ENCODE measurements at regions not wholly inside any gene's neighbourhood (a gene's known extent, or its start where the extent isn't known, plus 50 kb on each side); places are given as distances from the start of the nearest gene placed in this dataset.

DNA sequence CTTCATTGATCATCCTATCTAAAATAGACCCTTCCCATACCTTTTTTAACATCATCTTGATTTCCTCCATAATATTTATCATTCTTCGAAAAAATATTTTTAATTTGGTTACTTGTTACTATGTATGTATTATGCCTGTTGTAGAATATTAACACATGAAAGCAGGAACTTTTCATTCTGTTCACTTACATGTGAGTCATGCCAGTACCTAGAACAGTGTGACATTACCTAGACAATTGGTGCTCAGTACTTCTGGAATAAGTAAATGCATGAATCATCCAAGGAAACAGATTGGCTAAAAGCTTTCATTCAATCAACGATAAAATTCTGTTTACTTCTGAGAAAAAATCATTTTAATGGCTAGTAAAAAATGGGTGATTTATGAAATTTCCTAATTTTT, 76.4 kb downstream of the CXXC4 start:
- DNase-seq (ENCODE audit: low read depth in 2 of 2): no peak

GRCh38 chr4:104417357-104417882, 77.3 kb downstream of the CXXC4 start:
- DNase-seq (ENCODE audit: low read depth in 2 of 2): no peak

- DNase-seq (ENCODE audit: low read depth in 2 of 2): no peak
These were observed 77.9 kb downstream of the CXXC4 start for GRCh38 chr4:104416725-104417356.

- no peak for DNase-seq (ENCODE audit: low read depth in 2 of 2)
These were observed 81.2 kb downstream of the CXXC4 start for GRCh38 chr4:104413487-104413886.

GRCh38 chr4:104412344-104412743, 82.3 kb downstream of the CXXC4 start:
- no peak for DNase-seq (ENCODE audit: low read depth in 2 of 2)

- no peak for DNase-seq (ENCODE audit: low read depth in 2 of 2)
These were observed 83.2 kb downstream of the CXXC4 start for GRCh38 chr4:104411502-104411901.

GRCh38 chr4:104408878-104409277, 85.8 kb downstream of the CXXC4 start:
- no peak for DNase-seq (ENCODE audit: low read depth in 2 of 2)

DNA sequence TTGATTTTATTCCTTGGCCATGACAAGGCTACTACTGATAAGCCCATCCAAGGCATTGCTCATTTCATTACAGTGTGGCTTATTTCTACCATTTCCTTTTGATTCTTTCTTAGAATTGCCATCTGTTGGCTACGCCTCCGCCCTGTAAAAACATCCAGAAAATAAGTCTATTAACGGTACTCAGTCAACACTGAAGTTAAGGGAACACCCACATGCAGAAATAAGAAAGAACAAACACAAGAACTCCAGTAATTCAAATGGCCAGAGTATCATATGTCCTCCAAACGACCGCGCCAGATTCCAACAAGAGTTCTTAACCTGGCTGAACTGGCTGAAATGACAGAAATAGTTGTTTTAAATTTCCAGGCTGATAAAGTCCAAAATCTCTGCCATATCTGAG, 90.3 kb downstream of the CXXC4 start:
- DNase-seq (ENCODE audit: low read depth in 2 of 2): no peak

DNA sequence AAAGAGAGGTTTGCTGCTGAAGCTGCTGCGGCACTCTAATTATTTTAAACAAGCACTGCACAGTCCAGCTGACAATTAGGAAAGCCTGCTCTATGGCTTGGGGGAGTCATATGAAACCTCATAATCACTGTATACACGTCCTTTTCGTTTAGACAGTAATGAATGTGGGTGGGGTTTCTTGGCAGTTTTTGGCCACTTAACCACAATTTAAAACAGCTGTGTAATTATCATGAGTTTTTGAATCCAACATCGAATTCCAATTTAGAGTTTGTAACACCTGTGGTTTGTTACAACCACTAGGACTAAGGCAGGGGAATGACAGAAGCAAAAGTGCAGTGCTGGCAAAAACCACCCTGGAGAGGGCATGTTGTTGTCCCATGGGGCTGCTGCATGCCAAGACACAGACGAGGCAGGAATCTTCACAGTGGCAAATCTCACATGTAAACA, 99.5 kb downstream of the CXXC4 start:
- no peak for DNase-seq (ENCODE audit: low read depth in 2 of 2)

- no peak for DNase-seq (ENCODE audit: low read depth in 2 of 2)
These were observed 100.1 kb downstream of the CXXC4 start for GRCh38 chr4:104394406-104395167.

DNA sequence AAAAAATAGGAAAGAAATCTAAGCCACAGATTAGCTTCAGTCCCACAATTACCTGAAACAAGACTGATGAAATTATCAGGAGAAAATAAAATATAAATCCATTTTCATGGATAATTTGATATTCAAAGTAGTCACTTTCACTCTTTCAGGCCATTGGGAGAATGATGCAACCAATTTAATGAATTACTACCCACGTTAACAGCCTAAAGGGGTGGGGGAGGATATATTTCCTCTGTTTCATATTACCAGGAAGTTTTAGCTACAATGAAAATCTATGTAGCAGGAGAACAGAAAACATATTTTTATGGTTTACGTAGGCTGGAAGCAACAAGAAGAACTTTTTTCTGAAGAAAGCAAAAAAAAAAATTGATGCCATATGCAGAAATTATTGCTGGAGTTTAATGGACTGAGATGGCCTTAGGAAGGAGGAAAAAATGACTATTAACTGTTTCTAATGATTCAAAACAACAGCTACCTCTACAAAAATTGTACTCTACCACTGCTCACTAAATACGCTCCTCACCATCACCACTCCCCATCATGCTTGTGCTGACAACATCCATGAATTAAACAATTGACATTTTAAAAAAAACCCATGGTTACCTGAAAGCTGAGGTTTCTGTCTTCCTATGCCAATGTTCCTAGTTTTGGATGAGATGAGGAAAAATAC, 100.9 kb downstream of the CXXC4 start:
- DNase-seq (ENCODE audit: low read depth in 2 of 2): no peak

DNA sequence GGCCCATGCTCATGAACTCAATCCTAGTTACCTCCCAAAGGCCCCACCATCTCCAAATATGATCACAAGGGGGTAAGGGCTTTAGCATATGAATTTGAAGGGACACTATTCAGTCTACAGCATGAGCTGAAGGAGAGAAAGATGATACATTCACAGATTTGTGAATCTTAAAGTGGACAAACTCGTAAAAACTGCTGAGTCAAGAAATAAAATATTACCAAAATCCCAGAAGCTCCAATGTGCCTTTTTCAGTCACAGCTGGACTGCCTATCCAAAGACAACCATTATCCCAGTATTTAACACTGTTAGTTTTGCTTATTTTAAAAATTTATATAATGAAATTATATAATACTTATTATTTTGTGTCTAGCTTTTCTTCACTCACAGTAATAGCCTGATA, 109.0 kb downstream of the CXXC4 start:
- no peak for DNase-seq (ENCODE audit: low read depth in 2 of 2)

DNA sequence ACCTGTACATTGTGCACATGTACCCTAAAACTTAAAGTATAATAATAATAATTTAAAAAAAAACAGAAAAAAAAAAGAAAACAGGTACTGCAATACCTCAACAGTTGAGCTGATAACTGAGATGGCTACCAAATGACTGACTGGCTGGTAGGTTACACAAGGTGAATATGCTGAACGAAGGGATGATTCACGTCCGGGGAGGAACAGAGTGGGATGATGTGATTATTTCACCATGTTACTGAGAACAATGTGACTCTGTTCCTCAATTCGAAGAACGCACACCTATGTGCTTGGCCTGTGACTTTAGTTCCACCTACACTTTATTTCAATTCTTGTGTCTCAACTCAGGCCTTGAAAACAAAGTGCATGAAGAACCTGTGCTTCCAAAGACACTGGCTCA, 111.7 kb downstream of the CXXC4 start:
- DNase-seq (ENCODE audit: low read depth in 2 of 2): no peak

DNA sequence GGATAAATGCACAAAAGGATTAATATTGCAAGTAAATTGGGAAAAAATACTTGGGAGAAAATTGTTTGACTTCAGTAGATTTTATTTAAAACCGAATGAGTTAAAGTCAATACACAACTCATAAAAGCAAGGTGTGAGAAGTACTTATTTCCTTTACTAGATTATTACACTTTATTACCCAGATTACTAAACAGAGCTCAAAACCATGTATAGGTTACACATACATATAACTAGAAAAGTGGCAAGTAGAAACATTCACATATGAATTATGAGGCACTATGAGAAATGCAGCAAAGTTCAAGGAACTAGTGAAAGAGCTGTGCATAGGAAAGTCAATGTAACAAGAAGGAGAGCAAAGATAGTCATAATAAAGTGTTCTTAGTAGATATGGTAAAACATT, 113.0 kb downstream of the CXXC4 start:
- no peak for DNase-seq (ENCODE audit: low read depth in 2 of 2)

DNA sequence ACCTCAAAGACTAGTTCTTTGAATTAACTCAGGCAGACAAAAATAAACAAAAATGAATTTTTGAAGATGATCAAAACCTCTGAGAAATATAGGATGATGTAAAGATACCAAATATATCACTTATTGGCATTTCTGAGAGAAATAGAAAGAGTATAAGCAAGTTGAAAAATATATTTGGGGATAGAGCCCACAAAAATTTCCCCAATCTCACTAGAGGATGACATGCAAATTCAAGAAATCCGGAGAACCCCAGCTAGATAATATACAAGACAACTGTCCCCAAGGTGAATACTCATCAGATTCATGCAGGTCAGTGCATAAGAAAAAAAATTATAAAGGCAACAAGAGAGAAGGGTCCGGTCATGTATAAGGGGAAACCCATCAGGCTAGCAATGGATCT, 129.1 kb downstream of the CXXC4 start:
- DNase-seq (ENCODE audit: low read depth in 2 of 2): no peak

DNA sequence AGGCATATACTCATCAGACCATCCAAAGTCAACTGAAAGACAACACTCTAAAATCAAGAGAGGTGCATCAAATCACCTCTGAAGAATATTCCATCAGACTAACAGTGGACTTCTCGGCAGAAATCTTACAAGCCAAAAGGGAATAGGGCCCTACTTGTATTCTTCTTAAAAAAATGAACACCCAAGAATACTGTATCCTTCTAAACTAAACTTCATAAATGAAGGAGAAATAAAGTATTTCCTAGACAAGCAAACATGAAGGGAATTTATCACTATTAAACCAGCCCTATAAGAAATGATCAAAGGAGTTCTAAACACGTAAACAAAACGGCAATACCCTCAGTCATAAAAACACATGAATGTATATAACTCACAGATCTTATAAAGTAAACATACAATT, 141.2 kb downstream of the CXXC4 start:
- DNase-seq (ENCODE audit: low read depth in 2 of 2): no peak

DNA sequence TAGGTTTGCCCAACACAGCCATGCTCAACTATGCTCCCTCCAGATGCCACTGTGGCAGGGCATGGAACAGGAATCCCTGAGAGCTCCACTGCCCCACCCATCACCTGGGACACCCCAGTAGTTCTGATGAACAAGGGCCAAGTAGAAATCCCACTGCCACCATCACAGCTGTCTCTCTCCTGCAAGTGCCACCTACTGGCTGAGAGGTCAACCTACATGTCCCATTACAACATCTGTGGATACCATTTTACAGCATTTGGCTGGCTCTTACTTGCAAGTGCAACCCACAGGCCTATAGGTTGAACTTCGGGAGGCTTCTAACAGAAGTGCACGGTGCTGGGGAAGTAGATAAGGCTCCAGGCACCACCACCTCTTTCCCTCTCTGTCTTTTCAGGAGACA, 142.5 kb downstream of the CXXC4 start:
- DNase-seq (ENCODE audit: low read depth in 2 of 2): no peak

DNA sequence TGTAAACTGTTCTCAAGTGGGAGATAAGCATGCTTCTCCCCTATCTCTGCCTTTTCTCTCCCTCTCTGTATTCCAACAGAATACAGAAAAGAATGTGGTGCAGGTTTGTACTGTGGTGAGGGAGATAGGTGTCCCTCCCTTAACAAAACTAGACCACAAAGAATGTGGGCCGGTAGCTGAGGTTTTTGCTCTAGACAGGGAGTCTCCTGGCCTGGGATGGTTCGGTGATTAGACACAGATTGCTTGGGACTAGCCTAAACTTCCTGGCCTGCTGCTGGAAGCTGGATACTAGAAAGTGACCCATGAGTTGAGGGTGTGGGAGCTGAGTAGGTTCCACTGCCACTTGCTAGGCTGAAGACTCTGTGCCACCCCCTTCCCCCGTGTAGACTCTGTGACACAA, 143.0 kb downstream of the CXXC4 start:
- DNase-seq (ENCODE audit: low read depth in 2 of 2): no peak

GRCh38 chr4:104345598-104346242, 149.0 kb downstream of the CXXC4 start:
- no peak for DNase-seq (ENCODE audit: low read depth in 2 of 2)

DNA sequence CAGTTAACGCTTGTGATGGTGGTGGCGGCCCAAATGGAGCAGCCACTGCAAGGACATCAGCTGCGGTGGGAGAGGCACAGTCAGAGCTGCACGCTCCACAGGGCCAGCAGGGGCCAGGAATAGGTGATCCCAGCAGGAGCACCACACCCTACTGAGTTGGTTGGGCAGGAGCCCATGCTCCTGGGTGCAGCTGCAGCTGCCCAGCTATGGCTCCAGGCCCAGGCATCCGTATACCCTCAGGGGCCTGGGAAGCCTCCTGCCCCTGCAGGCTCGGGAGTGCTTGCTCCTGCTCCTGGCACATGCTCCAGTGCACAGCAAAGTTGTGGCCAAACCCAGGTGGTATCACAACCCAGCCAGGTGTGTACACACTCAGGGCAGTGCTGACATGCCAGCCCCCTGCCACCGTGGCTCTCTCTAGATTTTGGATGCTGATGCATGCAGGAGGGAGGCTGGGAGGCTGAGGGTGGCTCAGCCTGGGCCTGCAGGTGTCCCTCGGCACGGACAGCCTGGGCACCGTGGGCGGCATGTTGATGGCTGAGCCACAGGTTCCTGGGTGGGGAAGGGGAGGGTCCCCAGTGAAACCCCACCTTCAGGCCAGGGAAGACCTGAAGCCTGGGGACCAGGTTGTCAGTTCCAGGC, 150.2 kb downstream of the CXXC4 start:
- DNase-seq (ENCODE audit: low read depth in 2 of 2): no peak

DNA sequence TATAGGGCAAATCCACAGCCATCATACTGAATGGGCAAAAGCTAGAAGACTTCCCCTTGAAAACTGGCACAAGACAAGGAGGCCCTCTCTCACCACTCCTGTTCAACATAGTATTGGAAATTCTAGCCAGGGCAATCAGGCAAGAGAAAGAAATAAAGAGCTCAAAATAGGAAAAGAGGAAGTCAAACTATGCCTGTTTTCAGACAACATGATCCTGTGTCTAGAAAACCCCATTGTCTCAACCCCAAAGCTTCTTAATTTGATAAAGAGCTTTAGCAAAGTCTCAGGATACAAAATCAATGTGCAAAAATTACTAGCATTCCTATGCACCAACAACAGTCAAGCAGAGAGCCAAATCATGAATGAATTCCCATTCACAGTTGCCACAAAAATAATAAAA, 160.3 kb downstream of the CXXC4 start:
- no peak for DNase-seq (ENCODE audit: low read depth in 2 of 2)
